Large intestine (tissue), 3 donors: ENCODE measurements at regions not wholly inside any gene's neighbourhood (a gene's known extent, or its start where the extent isn't known, plus 50 kb on each side); places are given as distances from the start of the nearest gene placed in this dataset.

Experiments used
- DNase-seq, 2 donors: peaks; one replicate each; pipeline versions ENCODE4 v3.0.0 to v3.0.0-alpha.2; 2013
- H3K27ac ChIP-seq: one replicate; pipeline ENCODE4 v1.5.1; 2013; ENCODE audit warnings: low read length
- H3K27me3 ChIP-seq: 2 replicates; pipeline ENCODE4 v1.6.1; 2013; ENCODE audit warnings: low read length; ENCODE audit not compliant: control insufficient read depth, insufficient read depth
- H3K36me3 ChIP-seq: 2 replicates; pipeline ENCODE4 v1.6.1; 2013; ENCODE audit warnings: low read length; ENCODE audit not compliant: control insufficient read depth, insufficient read depth
- H3K4me1 ChIP-seq: one replicate; pipeline ENCODE4 v1.6.1; 2013; ENCODE audit warnings: low read length; ENCODE audit not compliant: control insufficient read depth, insufficient read depth
- H3K4me3 ChIP-seq: one replicate; pipeline ENCODE4 v1.5.1; 2013; ENCODE audit warnings: low read length
- H3K9me3 ChIP-seq: one replicate; pipeline ENCODE4 v1.6.1; 2013; ENCODE audit warnings: mild to moderate bottlenecking, low read depth, low read length, moderate library complexity; ENCODE audit not compliant: control insufficient read depth
- WGBS: methylation state at CpG from one replicate; pipeline ENCODE4 v1.1.5; 2013; ENCODE audit warnings: low lambda C conversion rate; ENCODE audit not compliant: insufficient coverage; 5-methylcytosine and 5-hydroxymethylcytosine counted together

GRCh38 chr14:50049093-50049492 is 67.3 kb downstream of the VCPKMT start:
- Histone ChIP-seq H3K4me1 (peaks cover 34% of the 10 kb centered on the region), H3K36me3 (no peaks in the 10 kb centered on the region), H3K4me3 (no peak overlapping the region), H3K27ac (no peak overlapping the region), H3K9me3 (peaks cover 7% of the 10 kb centered on the region), H3K27me3 (no peaks in the 10 kb centered on the region)
- 0% methylated on average over 2 of the region's 4 CpGs for WGBS
- peak in 1 of 2 donors; percentile 59 for DNase-seq

GRCh38 chr14:50049703-50050570 is 66.4 kb downstream of the VCPKMT start:
- Histone ChIP-seq H3K27ac (no peak overlapping the region), H3K27me3 (no peaks in the 10 kb centered on the region), H3K4me1 (peaks cover 25% of the 10 kb centered on the region), H3K4me3 (no peak overlapping the region), H3K9me3 (peaks cover 7% of the 10 kb centered on the region), H3K36me3 (no peaks in the 10 kb centered on the region)
- no CpG with 5 or more reads among the region's 20 CpGs for WGBS
- DNase-seq, result no peak

- no peak for DNase-seq
- no CpG with 5 or more reads among the region's 12 CpGs for WGBS
- Histone ChIP-seq H3K4me3 (no peak overlapping the region), H3K27ac (no peak overlapping the region), H3K9me3 (peaks cover 3% of the 10 kb centered on the region), H3K4me1 (peaks cover 18% of the 10 kb centered on the region), H3K36me3 (no peaks in the 10 kb centered on the region), H3K27me3 (no peaks in the 10 kb centered on the region)
Measured at GRCh38 chr14:50051106-50051505, 65.3 kb downstream of the VCPKMT start.

GRCh38 chr14:50051706-50052105 is 64.7 kb downstream of the VCPKMT start:
- WGBS, result no CpG with 5 or more reads among the region's 5 CpGs
- Histone ChIP-seq H3K36me3 (no peaks in the 10 kb centered on the region), H3K27ac (no peak overlapping the region), H3K4me1 (peaks cover 14% of the 10 kb centered on the region), H3K9me3 (peaks cover 2% of the 10 kb centered on the region), H3K4me3 (no peak overlapping the region), H3K27me3 (no peaks in the 10 kb centered on the region)
- no peak for DNase-seq

GRCh38 chr14:50052517-50052916 is 63.9 kb downstream of the VCPKMT start:
- no peak overlapping the region for H3K27ac ChIP-seq
- no peak for DNase-seq
- peaks cover 2% of the 10 kb centered on the region for H3K9me3 ChIP-seq
- H3K4me1 ChIP-seq, result peaks cover 14% of the 10 kb centered on the region
- H3K27me3 ChIP-seq, result no peaks in the 10 kb centered on the region
- 100% methylated on average over 6 of the region's 11 CpGs for WGBS
- no peaks in the 10 kb centered on the region for H3K36me3 ChIP-seq
- no peak overlapping the region for H3K4me3 ChIP-seq

GRCh38 chr14:50053935-50054334 is 62.4 kb downstream of the VCPKMT start:
- Histone ChIP-seq H3K36me3 (no peaks in the 10 kb centered on the region), H3K4me3 (no peak overlapping the region), H3K27ac (no peak overlapping the region), H3K27me3 (no peaks in the 10 kb centered on the region), H3K9me3 (peaks cover 2% of the 10 kb centered on the region), H3K4me1 (peaks cover 18% of the 10 kb centered on the region)
- no CpG with 5 or more reads among the region's 2 CpGs for WGBS
- DNase-seq, result no peak

- H3K4me3 ChIP-seq, result no peak overlapping the region
- H3K4me1 ChIP-seq, result peaks cover 35% of the 10 kb centered on the region
- no peak overlapping the region for H3K27ac ChIP-seq
- no peaks in the 10 kb centered on the region for H3K36me3 ChIP-seq
- H3K9me3 ChIP-seq, result no peaks in the 10 kb centered on the region
- no CpG with 5 or more reads among the region's 14 CpGs for WGBS
- no peaks in the 10 kb centered on the region for H3K27me3 ChIP-seq
- no peak for DNase-seq
Measured at GRCh38 chr14:50055461-50056228, 60.7 kb downstream of the VCPKMT start.

DNA sequence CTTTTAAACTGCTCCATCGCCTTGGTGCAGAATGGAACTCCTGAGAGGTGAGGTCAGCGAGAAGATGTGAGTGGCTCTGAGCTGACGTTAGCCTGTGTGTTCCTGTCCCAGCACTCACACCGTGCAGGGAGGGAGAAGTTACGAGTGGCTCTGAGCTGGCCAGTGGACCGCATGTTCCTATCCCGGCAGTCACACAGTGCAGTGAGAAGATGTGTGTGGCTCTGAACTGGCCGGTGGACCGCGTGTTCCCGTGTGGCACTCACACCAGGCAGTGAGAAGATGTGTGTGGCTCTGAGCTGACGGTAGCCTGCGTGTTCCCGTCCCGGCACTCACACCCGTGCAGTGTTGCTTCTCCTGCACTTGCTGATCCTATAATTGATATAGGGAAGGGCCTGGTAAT is 59.9 kb downstream of the VCPKMT start:
- no peak overlapping the region for H3K27ac ChIP-seq
- no CpG with 5 or more reads among the region's 16 CpGs for WGBS
- H3K4me3 ChIP-seq, result no peak overlapping the region
- DNase-seq, result no peak
- H3K36me3 ChIP-seq, result no peaks in the 10 kb centered on the region
- H3K9me3 ChIP-seq, result no peaks in the 10 kb centered on the region
- no peaks in the 10 kb centered on the region for H3K27me3 ChIP-seq
- H3K4me1 ChIP-seq, result peaks cover 42% of the 10 kb centered on the region

GRCh38 chr14:50057331-50057730 is 59.0 kb downstream of the VCPKMT start:
- H3K27ac ChIP-seq, result peak overlapping the region; percentile 85
- no CpG with 5 or more reads among the region's 5 CpGs for WGBS
- peaks cover 51% of the 10 kb centered on the region for H3K4me1 ChIP-seq

DNA sequence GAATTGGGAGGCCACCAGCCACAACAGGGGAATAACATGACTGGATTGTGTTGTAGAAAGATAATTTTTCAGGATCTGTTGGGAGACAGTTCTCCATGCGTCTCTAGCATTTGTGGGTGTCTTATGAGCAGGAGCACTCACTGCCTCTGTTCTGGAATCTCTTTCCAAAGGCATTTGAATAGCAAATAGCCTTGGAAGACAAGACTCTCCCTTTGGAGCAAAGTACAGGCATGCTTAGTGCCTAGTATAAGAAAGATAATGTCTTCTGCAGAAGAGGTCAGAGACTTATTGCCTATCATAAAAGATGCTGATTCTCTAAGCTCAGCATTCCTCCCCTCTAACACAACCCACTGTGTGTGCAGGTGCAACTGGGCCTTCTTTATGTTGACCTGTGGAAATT is 58.3 kb downstream of the VCPKMT start:
- Histone ChIP-seq H3K27me3 (no peaks in the 10 kb centered on the region), H3K27ac (peak overlapping the region; percentile 85), H3K4me3 (no peak overlapping the region), H3K9me3 (no peaks in the 10 kb centered on the region), H3K4me1 (peaks cover 59% of the 10 kb centered on the region), H3K36me3 (no peaks in the 10 kb centered on the region)
- DNase-seq, result peak; percentile 80 to 89
- WGBS, result no CpG with 5 or more reads among the region's 1 CpG

More at GRCh38 chr14:50057331-50057730, 59.0 kb downstream of the VCPKMT start:
- H3K36me3 ChIP-seq, result no peaks in the 10 kb centered on the region
- no peaks in the 10 kb centered on the region for H3K9me3 ChIP-seq
- no peaks in the 10 kb centered on the region for H3K27me3 ChIP-seq
- DNase-seq, result no peak
- no peak overlapping the region for H3K4me3 ChIP-seq
